ENCODE measurements at regions not wholly inside any gene's neighbourhood (a gene's known extent, or its start where the extent isn't known, plus 50 kb on each side); places are given as distances from the start of the nearest gene placed in this dataset.

DNA sequence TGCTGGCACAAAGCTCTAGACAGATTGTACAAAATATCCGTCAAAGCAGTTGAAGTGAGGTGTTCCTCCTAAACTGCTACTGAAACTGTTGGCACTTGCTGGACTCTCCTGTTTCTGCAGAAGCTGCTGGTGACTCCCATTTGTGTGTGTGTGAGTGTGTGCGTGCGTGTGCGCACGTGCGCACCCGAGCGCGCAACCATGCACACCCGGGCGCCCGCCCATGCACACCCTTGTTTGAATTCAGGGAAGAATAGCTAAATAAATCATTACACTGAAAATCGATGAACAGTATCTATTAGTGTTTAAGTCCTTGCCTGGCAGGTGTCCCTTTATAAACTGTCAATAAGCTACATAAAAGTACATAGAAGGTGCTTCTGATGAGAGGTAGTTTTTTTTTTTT is 156.4 kb upstream of the B3GALT2 start:
- Histone ChIP-seq H3K36me3 (ENCODE audit: control insufficient read depth in 2 of 2, insufficient read depth in 2 of 2, low read length in 1 of 2) (no peaks in the 10 kb centered on the region), H3K9me3 (replicated peaks; ENCODE audit: control insufficient read depth, insufficient read depth, low read length) (no peaks in the 10 kb centered on the region), H3K4me3 (no peak overlapping the region), H3K27ac (ENCODE audit: control insufficient read depth, insufficient read depth) (no peak overlapping the region), H3K4me1 (ENCODE audit: control insufficient read depth, insufficient read depth, low read length) (no peaks in the 10 kb centered on the region; the same call in 1 of the 2 replicates), H4K20me1 (ENCODE audit: control insufficient read depth, insufficient read depth) (no peaks in the 10 kb centered on the region), H3K79me2 (ENCODE audit: control insufficient read depth, insufficient read depth, low read length) (no peaks in the 10 kb centered on the region), H3K4me2 (ENCODE audit: control insufficient read depth, insufficient read depth) (no peak overlapping the region), H3K27me3 (replicated peaks in 1 of 2; ENCODE audit: control insufficient read depth in 2 of 2, insufficient read depth in 2 of 2, low read length in 1 of 2) (no peaks in the 10 kb centered on the region), H2AFZ (ENCODE audit: control insufficient read depth, low read depth, low read length) (no peak overlapping the region), H3K9ac (ENCODE audit: control insufficient read depth, insufficient read depth, low read length) (no peak overlapping the region)
- WGBS (ENCODE audit: insufficient coverage, insufficient replicate concordance, low lambda C conversion rate, missing lambda C conversion rate): 83% methylated on average over 13 of the region's 13 CpGs
- ChIA-PET RAD21 (ENCODE audit: unreplicated experiment) (no interaction called here), POLR2A (no interaction called here), CTCF (no interaction called here), SMC1A (ENCODE audit: uncharacterized antibody, unreplicated experiment) (no interaction called here)
- DNase-seq (ENCODE audit: low read depth, low spot score) (no peak), FAIRE-seq (no peak), ATAC-seq (no peak)
- no TSS peak for BruUV-seq (replicated peaks)
- in situ Hi-C loops (cut with MboI) (no loop called here), intact Hi-C loops (cut with micrococcal nuclease; ENCODE audit: unreplicated experiment) (no loop called here)
- TF ChIP-seq USF2 (IDR thresholded peaks at IDR 0.05; ENCODE audit: borderline replicate concordance, low read depth, low read length) (no peak), PBX3 (IDR thresholded peaks at IDR 0.05; ENCODE audit: insufficient replicate concordance, low read depth, low read length) (no peak), FOS (IDR thresholded peaks at IDR 0.05; ENCODE audit: borderline replicate concordance, extremely low read depth, insufficient read length) (no peak), ZNF622 (IDR thresholded peaks at IDR 0.05) (no peak), NR2C1 (IDR thresholded peaks at IDR 0.05) (no peak), ATF7 (IDR thresholded peaks at IDR 0.05; ENCODE audit: low read depth) (no peak), SUZ12 (IDR thresholded peaks at IDR 0.05; ENCODE audit: unreplicated experiment) (no peak), CBX5 (IDR thresholded peaks at IDR 0.05; ENCODE audit: low read depth) (no peak), NRF1 (conservative IDR thresholded peaks at IDR 0.05; ENCODE audit: low read depth, low read length) (no peak), BHLHE40 (IDR thresholded peaks at IDR 0.05; ENCODE audit: borderline replicate concordance in 1 of 2, low read depth in 2 of 2, low read length in 1 of 2) (no peak), POLR2A (IDR thresholded peaks at IDR 0.05; ENCODE audit: low read depth, low read length) (no peak), RBBP5 (conservative IDR thresholded peaks at IDR 0.05) (no peak), LARP7 (IDR thresholded peaks at IDR 0.05) (no peak), IKZF2 (IDR thresholded peaks at IDR 0.05) (no peak), SKIL (IDR thresholded peaks at IDR 0.05; ENCODE audit: low read depth, poor library complexity, severe bottlenecking) (no peak), HDAC2 (IDR thresholded peaks at IDR 0.05) (no peak)
- TF ChIP-seq, protein P1, sequence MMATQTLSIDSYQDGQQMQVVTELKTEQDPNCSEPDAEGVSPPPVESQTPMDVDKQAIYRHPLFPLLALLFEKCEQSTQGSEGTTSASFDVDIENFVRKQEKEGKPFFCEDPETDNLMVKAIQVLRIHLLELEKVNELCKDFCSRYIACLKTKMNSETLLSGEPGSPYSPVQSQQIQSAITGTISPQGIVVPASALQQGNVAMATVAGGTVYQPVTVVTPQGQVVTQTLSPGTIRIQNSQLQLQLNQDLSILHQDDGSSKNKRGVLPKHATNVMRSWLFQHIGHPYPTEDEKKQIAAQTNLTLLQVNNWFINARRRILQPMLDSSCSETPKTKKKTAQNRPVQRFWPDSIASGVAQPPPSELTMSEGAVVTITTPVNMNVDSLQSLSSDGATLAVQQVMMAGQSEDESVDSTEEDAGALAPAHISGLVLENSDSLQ (IDR thresholded peaks at IDR 0.05): no peak
- TF ChIP-seq, protein P2, sequence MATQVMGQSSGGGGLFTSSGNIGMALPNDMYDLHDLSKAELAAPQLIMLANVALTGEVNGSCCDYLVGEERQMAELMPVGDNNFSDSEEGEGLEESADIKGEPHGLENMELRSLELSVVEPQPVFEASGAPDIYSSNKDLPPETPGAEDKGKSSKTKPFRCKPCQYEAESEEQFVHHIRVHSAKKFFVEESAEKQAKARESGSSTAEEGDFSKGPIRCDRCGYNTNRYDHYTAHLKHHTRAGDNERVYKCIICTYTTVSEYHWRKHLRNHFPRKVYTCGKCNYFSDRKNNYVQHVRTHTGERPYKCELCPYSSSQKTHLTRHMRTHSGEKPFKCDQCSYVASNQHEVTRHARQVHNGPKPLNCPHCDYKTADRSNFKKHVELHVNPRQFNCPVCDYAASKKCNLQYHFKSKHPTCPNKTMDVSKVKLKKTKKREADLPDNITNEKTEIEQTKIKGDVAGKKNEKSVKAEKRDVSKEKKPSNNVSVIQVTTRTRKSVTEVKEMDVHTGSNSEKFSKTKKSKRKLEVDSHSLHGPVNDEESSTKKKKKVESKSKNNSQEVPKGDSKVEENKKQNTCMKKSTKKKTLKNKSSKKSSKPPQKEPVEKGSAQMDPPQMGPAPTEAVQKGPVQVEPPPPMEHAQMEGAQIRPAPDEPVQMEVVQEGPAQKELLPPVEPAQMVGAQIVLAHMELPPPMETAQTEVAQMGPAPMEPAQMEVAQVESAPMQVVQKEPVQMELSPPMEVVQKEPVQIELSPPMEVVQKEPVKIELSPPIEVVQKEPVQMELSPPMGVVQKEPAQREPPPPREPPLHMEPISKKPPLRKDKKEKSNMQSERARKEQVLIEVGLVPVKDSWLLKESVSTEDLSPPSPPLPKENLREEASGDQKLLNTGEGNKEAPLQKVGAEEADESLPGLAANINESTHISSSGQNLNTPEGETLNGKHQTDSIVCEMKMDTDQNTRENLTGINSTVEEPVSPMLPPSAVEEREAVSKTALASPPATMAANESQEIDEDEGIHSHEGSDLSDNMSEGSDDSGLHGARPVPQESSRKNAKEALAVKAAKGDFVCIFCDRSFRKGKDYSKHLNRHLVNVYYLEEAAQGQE (IDR thresholded peaks at IDR 0.05; ENCODE audit: low read depth, low read length): no peak
